GM23248 (cell line): ENCODE measurements at regions not wholly inside any gene's neighbourhood (a gene's known extent, or its start where the extent isn't known, plus 50 kb on each side); places are given as distances from the start of the nearest gene placed in this dataset.

Experiments
- EZH2 ChIP-seq: fragments of 200-600 bp; sonication (generic); IDR thresholded peaks from 2 replicates; pipeline ENCODE4 v1.6.1; 2018; ENCODE audit warnings: antibody characterized with exemption, mild to moderate bottlenecking; ENCODE audit not compliant: insufficient read depth, poor library complexity, severe bottlenecking
- EZH2phosphoT487 ChIP-seq: fragments of 200-600 bp; sonication (generic); IDR thresholded peaks from 2 replicates; pipeline ENCODE4 v1.6.1; 2018; ENCODE audit warnings: antibody characterized with exemption, moderate library complexity, mild to moderate bottlenecking, low read depth; ENCODE audit not compliant: insufficient read depth

DNA sequence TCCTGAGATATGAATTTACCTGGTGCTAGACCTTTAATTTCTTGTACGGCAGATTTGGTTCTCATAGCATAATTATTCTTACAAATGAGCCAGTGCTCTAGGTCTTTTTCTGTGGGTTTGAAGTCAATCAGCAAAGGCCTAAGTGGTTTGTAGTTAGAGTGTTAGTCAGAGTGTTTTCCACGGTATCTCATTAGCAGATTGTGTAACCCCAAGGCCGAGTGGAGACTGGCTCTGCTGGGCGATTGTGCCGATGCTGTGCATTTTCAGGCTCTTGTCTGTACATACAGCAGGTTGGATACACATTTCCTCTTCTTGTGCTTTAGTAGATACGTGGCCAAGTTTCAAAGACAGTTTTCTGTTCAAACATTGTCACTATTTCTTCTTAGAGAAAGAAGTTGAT, 78.6 kb upstream of the CA10 start:
- TF ChIP-seq EZH2 (no peak), EZH2phosphoT487 (no peak)
